SK-N-SH treated with all-trans-retinoic acid at 6 μM for 48 hours (cell line): ENCODE measurements at regions not wholly inside any gene's neighbourhood (a gene's known extent, or its start where the extent isn't known, plus 50 kb on each side); places are given as distances from the start of the nearest gene placed in this dataset.

ENCODE experiments used
- ATAC-seq: fragments of 200-7000 bp; cut with Tn5 transposase; 3 replicates; pipeline ENCODE4 v1.9.1; 2020; ENCODE audit warnings: mild to moderate bottlenecking, moderate library complexity
- ARNTL ChIP-seq: fragments of 450-650 bp; formaldehyde crosslinking; IDR thresholded peaks from 2 replicates; pipeline ENCODE4 v1.5.0; 2020; ENCODE audit warnings: low read depth, mild to moderate bottlenecking, moderate library complexity, borderline replicate concordance
- BACH2 ChIP-seq: fragments of 250-450 bp; sonication (Bioruptor Pico); IDR thresholded peaks from 2 replicates; pipeline ENCODE4 v1.9.0; 2021; ENCODE audit warnings: mild to moderate bottlenecking, borderline replicate concordance
- CSDC2 ChIP-seq: fragments of 250-450 bp; sonication (Bioruptor Pico); IDR thresholded peaks from 2 replicates; pipeline ENCODE4 v1.5.0; 2020; ENCODE audit warnings: mild to moderate bottlenecking, moderate library complexity
- ESRRG ChIP-seq: fragments of 250-450 bp; sonication (Bioruptor Pico); IDR thresholded peaks from 2 replicates; pipeline ENCODE4 v1.6.1; 2021; ENCODE audit warnings: mild to moderate bottlenecking
- GLIS3 ChIP-seq: fragments of 250-450 bp; sonication (Bioruptor Pico); IDR thresholded peaks from 2 replicates; pipeline ENCODE4 v1.5.0; 2020; ENCODE audit warnings: mild to moderate bottlenecking, moderate library complexity
- ISL1 ChIP-seq: fragments of 250-450 bp; sonication (Bioruptor Pico); IDR thresholded peaks from 2 replicates; pipeline ENCODE4 v2.1.2; 2022; ENCODE audit warnings: mild to moderate bottlenecking, moderate library complexity
- OSR1 ChIP-seq: fragments of 250-450 bp; sonication (Bioruptor Pico); IDR thresholded peaks from 2 replicates; pipeline ENCODE4 v1.8.0; 2022; ENCODE audit warnings: moderate library complexity, mild to moderate bottlenecking, inconsistent platforms
- PPARA ChIP-seq: fragments of 250-450 bp; sonication (Bioruptor Pico); IDR thresholded peaks from 2 replicates; pipeline ENCODE4 v1.5.0; 2020; ENCODE audit warnings: mild to moderate bottlenecking, borderline replicate concordance
- SNAI2 ChIP-seq: fragments of 250-450 bp; sonication (Bioruptor Pico); IDR thresholded peaks from 2 replicates; pipeline ENCODE4 v1.5.0; 2020; ENCODE audit warnings: mild to moderate bottlenecking, moderate library complexity
- TCF4 ChIP-seq: fragments of 250-450 bp; sonication (Bioruptor Pico); IDR thresholded peaks from 2 replicates; pipeline ENCODE4 v1.8.0; 2021; ENCODE audit warnings: mild to moderate bottlenecking, moderate library complexity, borderline replicate concordance
- TOX ChIP-seq: fragments of 250-450 bp; sonication (Bioruptor Pico); IDR thresholded peaks from 2 replicates; pipeline ENCODE4 v1.8.0; 2021; ENCODE audit warnings: mild to moderate bottlenecking, moderate library complexity, borderline replicate concordance
- ZC3H10 ChIP-seq: fragments of 250-450 bp; sonication (Bioruptor Pico); IDR thresholded peaks from 2 replicates; pipeline ENCODE4 v1.5.1; 2021; ENCODE audit warnings: mild to moderate bottlenecking, moderate library complexity
- ZFP3 ChIP-seq: fragments of 250-450 bp; sonication (Bioruptor Pico); IDR thresholded peaks from 2 replicates; pipeline ENCODE4 v1.5.0; 2020; ENCODE audit warnings: mild to moderate bottlenecking, moderate library complexity
- ZFP30 ChIP-seq: fragments of 450-650 bp; formaldehyde crosslinking; IDR thresholded peaks from 2 replicates; pipeline ENCODE4 v1.5.0; 2022; ENCODE audit warnings: mild to moderate bottlenecking, moderate library complexity
- ZNF565 ChIP-seq: fragments of 450-650 bp; formaldehyde crosslinking; conservative IDR thresholded peaks from 2 replicates; pipeline ENCODE4 v1.5.0; 2020; ENCODE audit warnings: low read depth, mild to moderate bottlenecking, moderate library complexity
- ZNF70 ChIP-seq: fragments of 450-650 bp; formaldehyde crosslinking; IDR thresholded peaks from 2 replicates; pipeline ENCODE4 v1.5.0; 2020; ENCODE audit warnings: mild to moderate bottlenecking, moderate library complexity
- ZNF8 ChIP-seq: fragments of 450-650 bp; formaldehyde crosslinking; IDR thresholded peaks from 2 replicates; pipeline ENCODE4 v1.5.0; 2020; ENCODE audit warnings: mild to moderate bottlenecking, moderate library complexity
- TF ChIP-seq, protein P1 (sequence below): fragments of 250-450 bp; sonication (Bioruptor Pico); IDR thresholded peaks from 2 replicates; pipeline ENCODE4 v1.5.0; 2020; ENCODE audit warnings: mild to moderate bottlenecking, moderate library complexity
- TF ChIP-seq, protein P2 (sequence below): fragments of 250-450 bp; sonication (Bioruptor Pico); IDR thresholded peaks from 2 replicates; pipeline ENCODE4 v1.5.1; 2020; ENCODE audit warnings: low read depth, mild to moderate bottlenecking, moderate library complexity
- TF ChIP-seq, protein P3 (sequence below): fragments of 250-450 bp; sonication (Bioruptor Pico); IDR thresholded peaks from 2 replicates; pipeline ENCODE4 v1.8.0; 2020; ENCODE audit warnings: mild to moderate bottlenecking, moderate library complexity, borderline replicate concordance
- TF ChIP-seq, protein P4 (sequence below): fragments of 250-450 bp; sonication (Bioruptor Pico); IDR thresholded peaks from 2 replicates; pipeline ENCODE4 v1.8.0; 2021; ENCODE audit warnings: low read depth, mild to moderate bottlenecking, moderate library complexity, borderline replicate concordance

DNA sequence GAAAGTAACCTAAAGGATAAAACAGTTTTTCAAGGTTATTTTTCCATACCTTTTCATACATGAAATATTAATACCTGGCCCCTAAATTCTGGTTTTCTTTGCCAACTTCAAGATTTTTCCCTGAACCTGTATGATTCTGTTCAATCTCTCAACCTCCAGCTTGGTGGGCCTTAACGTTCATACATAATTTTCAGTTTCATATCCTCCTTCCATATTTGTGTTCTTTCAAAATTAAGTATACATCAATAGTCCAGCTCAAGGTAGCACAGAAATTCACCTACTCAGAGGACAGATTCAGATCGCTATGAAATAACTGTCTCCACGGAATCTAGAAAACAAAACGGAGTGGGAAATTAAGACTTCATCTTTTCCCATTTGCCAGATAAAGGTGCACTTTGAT, 505.8 kb upstream of the GHITM start:
- ATAC-seq, result no peak
- TF ChIP-seq, protein P1, sequence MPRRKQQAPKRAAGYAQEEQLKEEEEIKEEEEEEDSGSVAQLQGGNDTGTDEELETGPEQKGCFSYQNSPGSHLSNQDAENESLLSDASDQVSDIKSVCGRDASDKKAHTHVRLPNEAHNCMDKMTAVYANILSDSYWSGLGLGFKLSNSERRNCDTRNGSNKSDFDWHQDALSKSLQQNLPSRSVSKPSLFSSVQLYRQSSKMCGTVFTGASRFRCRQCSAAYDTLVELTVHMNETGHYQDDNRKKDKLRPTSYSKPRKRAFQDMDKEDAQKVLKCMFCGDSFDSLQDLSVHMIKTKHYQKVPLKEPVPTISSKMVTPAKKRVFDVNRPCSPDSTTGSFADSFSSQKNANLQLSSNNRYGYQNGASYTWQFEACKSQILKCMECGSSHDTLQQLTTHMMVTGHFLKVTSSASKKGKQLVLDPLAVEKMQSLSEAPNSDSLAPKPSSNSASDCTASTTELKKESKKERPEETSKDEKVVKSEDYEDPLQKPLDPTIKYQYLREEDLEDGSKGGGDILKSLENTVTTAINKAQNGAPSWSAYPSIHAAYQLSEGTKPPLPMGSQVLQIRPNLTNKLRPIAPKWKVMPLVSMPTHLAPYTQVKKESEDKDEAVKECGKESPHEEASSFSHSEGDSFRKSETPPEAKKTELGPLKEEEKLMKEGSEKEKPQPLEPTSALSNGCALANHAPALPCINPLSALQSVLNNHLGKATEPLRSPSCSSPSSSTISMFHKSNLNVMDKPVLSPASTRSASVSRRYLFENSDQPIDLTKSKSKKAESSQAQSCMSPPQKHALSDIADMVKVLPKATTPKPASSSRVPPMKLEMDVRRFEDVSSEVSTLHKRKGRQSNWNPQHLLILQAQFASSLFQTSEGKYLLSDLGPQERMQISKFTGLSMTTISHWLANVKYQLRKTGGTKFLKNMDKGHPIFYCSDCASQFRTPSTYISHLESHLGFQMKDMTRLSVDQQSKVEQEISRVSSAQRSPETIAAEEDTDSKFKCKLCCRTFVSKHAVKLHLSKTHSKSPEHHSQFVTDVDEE, result no peak

DNA sequence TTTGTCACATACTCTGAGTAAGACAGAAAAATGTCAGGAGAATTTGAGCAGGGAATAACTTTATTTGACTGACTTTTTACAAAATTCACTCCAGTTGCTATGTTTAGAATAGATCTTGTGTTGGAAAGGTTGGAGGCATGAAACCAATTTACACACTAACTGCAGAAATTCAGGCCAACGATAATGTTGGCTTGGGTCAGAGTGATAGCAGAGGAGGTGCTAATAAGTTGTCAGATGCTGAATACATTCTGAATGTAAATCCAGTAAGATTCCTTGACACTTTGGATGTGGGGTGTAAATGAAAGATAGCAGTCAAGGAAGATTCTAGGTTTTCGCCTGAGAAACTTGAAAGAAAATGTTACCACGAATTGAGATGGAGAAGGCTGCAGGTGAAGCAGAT, 502.5 kb upstream of the GHITM start:
- ATAC-seq, result no peak
- TF ChIP-seq ZFP30 (CRISPR knock-in tag) (no peak), TOX (CRISPR knock-in tag) (no peak), CSDC2 (CRISPR knock-in tag) (no peak), ZNF70 (CRISPR knock-in tag) (no peak), ZFP3 (CRISPR knock-in tag) (no peak), ISL1 (CRISPR knock-in tag) (no peak), GLIS3 (CRISPR knock-in tag) (no peak), OSR1 (CRISPR knock-in tag) (no peak), TCF4 (CRISPR knock-in tag) (no peak), ESRRG (CRISPR knock-in tag) (no peak), SNAI2 (CRISPR knock-in tag) (no peak), ZC3H10 (CRISPR knock-in tag) (no peak)

DNA sequence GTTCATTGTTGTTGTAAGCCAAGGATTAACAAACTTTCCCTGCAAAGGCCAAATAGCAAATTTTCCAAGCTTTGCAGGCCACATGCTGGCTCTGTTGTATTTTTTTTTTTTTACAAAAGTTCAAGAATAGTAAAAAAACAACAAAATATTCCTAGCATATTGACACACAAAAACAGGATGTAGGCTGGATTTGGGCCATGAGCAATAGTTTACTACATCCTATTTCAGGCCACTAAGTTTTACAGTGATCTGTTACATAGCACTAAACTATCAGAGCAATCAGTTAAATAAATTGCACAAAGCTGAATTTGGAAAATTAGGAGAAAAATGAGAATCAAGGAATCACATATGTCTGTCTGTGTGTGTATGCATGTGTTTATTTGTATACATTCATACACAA, 491.8 kb upstream of the GHITM start:
- ATAC-seq, result no peak
- TF ChIP-seq, protein P2, sequence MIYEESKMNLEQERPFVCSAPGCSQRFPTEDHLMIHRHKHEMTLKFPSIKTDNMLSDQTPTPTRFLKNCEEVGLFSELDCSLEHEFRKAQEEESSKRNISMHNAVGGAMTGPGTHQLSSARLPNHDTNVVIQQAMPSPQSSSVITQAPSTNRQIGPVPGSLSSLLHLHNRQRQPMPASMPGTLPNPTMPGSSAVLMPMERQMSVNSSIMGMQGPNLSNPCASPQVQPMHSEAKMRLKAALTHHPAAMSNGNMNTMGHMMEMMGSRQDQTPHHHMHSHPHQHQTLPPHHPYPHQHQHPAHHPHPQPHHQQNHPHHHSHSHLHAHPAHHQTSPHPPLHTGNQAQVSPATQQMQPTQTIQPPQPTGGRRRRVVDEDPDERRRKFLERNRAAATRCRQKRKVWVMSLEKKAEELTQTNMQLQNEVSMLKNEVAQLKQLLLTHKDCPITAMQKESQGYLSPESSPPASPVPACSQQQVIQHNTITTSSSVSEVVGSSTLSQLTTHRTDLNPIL (CRISPR knock-in tag), result no peak
- TF ChIP-seq OSR1 (CRISPR knock-in tag) (no peak), ZFP30 (CRISPR knock-in tag) (no peak), ARNTL (CRISPR knock-in tag) (no peak), ISL1 (CRISPR knock-in tag) (no peak), BACH2 (CRISPR knock-in tag) (no peak), CSDC2 (CRISPR knock-in tag) (no peak), ZC3H10 (CRISPR knock-in tag) (no peak), TOX (CRISPR knock-in tag) (no peak), ZNF565 (CRISPR knock-in tag) (no peak), PPARA (CRISPR knock-in tag) (no peak), ZNF8 (CRISPR knock-in tag) (no peak), TCF4 (CRISPR knock-in tag) (no peak)
- TF ChIP-seq, protein P3, sequence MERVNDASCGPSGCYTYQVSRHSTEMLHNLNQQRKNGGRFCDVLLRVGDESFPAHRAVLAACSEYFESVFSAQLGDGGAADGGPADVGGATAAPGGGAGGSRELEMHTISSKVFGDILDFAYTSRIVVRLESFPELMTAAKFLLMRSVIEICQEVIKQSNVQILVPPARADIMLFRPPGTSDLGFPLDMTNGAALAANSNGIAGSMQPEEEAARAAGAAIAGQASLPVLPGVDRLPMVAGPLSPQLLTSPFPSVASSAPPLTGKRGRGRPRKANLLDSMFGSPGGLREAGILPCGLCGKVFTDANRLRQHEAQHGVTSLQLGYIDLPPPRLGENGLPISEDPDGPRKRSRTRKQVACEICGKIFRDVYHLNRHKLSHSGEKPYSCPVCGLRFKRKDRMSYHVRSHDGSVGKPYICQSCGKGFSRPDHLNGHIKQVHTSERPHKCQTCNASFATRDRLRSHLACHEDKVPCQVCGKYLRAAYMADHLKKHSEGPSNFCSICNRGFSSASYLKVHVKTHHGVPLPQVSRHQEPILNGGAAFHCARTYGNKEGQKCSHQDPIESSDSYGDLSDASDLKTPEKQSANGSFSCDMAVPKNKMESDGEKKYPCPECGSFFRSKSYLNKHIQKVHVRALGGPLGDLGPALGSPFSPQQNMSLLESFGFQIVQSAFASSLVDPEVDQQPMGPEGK (CRISPR knock-in tag), result no peak
- TF ChIP-seq, protein P4, sequence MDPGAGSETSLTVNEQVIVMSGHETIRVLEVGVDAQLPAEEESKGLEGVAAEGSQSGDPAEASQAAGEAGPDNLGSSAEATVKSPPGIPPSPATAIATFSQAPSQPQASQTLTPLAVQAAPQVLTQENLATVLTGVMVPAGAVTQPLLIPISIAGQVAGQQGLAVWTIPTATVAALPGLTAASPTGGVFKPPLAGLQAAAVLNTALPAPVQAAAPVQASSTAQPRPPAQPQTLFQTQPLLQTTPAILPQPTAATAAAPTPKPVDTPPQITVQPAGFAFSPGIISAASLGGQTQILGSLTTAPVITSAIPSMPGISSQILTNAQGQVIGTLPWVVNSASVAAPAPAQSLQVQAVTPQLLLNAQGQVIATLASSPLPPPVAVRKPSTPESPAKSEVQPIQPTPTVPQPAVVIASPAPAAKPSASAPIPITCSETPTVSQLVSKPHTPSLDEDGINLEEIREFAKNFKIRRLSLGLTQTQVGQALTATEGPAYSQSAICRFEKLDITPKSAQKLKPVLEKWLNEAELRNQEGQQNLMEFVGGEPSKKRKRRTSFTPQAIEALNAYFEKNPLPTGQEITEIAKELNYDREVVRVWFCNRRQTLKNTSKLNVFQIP (CRISPR knock-in tag), result no peak
- TF ChIP-seq, protein P1, result no peak
